ENCODE measurements at regions not wholly inside any gene's neighbourhood (a gene's known extent, or its start where the extent isn't known, plus 50 kb on each side); places are given as distances from the start of the nearest gene placed in this dataset.

- Histone ChIP-seq H3K23ac (ENCODE audit: insufficient read length) (no peak overlapping the region), H3K4me2 (ENCODE audit: insufficient read depth in 1 of 2, low read depth in 2 of 2, low read length in 2 of 2) (no peak overlapping the region)
Observed at GRCh38 chr2:105580216-105580615, 164.5 kb upstream of the NCK2 start.

More at GRCh38 chr2:105580216-105580615, 164.5 kb upstream of the NCK2 start:
- Histone ChIP-seq H3K4ac (replicated peaks; ENCODE audit: insufficient read length, low read depth, low read length) (no peak overlapping the region), H3K9me3 (ENCODE audit: insufficient read depth in 2 of 2, low read depth in 1 of 2, low read length in 1 of 2) (no peaks in the 10 kb centered on the region), H3K4me1 (replicated peaks in 1 of 4; ENCODE audit: control insufficient read depth in 3 of 4, insufficient read depth in 4 of 4, low read length in 3 of 4) (peaks cover 0 to 10% (median 6%) of the 10 kb centered on the region in 4 experiments; a peak in 6 of 7 replicates), H3K27ac (ENCODE audit: low read depth, low read length) (no peak overlapping the region), H2BK5ac (ENCODE audit: low read depth, low read length) (no peak overlapping the region), H2BK12ac (ENCODE audit: low read depth, low read length) (no peak overlapping the region), H4K20me1 (replicated peaks in 1 of 2; ENCODE audit: control insufficient read depth in 1 of 2, insufficient read depth in 2 of 2, low read length in 2 of 2) (no peaks in the 10 kb centered on the region), H2BK120ac (replicated peaks; ENCODE audit: low read depth, low read length) (no peak overlapping the region), H3K79me2 (ENCODE audit: control insufficient read depth in 1 of 2, insufficient read depth in 2 of 2, low read length in 2 of 2) (no peaks in the 10 kb centered on the region), H3K79me1 (ENCODE audit: low read depth, low read length) (no peaks in the 10 kb centered on the region; the same call in 1 of the 2 replicates), H4K5ac (ENCODE audit: insufficient read length, low read depth, low read length) (no peak overlapping the region), H3K27me3 (replicated peaks in 1 of 4; ENCODE audit: control insufficient read depth in 3 of 4, extremely low read depth in 1 of 4, insufficient read depth in 3 of 4, low read length in 3 of 4) (no peaks in the 10 kb centered on the region), H3K4me3 (ENCODE audit: extremely low read depth in 1 of 4, insufficient read depth in 2 of 4, low read depth in 3 of 4, low read length in 4 of 4) (no peak overlapping the region), H2AK5ac (ENCODE audit: low read depth, low read length) (no peak overlapping the region), H3K9ac (replicated peaks in 1 of 4; ENCODE audit: extremely low read depth in 1 of 4, low read depth in 3 of 4, low read length in 3 of 4) (no peak overlapping the region), H2BK20ac (ENCODE audit: low read length) (no peak overlapping the region), H2BK15ac (ENCODE audit: low read length) (no peak overlapping the region), H3K23me2 (ENCODE audit: low read depth, low read length) (no peaks in the 10 kb centered on the region), H4K8ac (ENCODE audit: extremely low read depth, insufficient read depth, low read length) (no peak overlapping the region), H3K14ac (ENCODE audit: insufficient read length) (no peak overlapping the region), H3K18ac (ENCODE audit: extremely low read depth, low read length) (no peak overlapping the region), H3K56ac (replicated peaks; ENCODE audit: insufficient read length, low read depth, low read length) (no peak overlapping the region), H2AFZ (ENCODE audit: low read length) (no peak overlapping the region), H4K91ac (replicated peaks; ENCODE audit: insufficient read length, low read length) (no peak overlapping the region), H3K36me3 (ENCODE audit: control insufficient read depth in 2 of 4, insufficient read depth in 4 of 4, low read length in 3 of 4) (no peaks in the 10 kb centered on the region)
- ChIA-PET CTCF (ENCODE audit: partially characterized antibody) (no interaction called here), POLR2A (ENCODE audit: partially characterized antibody) (no interaction called here)
- no peak for FAIRE-seq
- no peak for TF ChIP-seq KDM4A (IDR thresholded peaks at IDR 0.05; ENCODE audit: low read depth, low read length, severe bottlenecking)
- DNase-seq (ENCODE audit: low read depth in 1 of 2, low spot score in 2 of 2): no peak
- WGBS, 2 experiments (ENCODE audit: extremely low coverage in 1 of 2, insufficient coverage in 1 of 2, insufficient read length in 1 of 2, insufficient replicate concordance in 2 of 2, low coverage in 1 of 2, low lambda C conversion rate in 2 of 2, missing lambda C conversion rate in 1 of 2): 92% methylated on average over 5 of the region's 5 CpGs; no CpG with 5 or more reads in 1 of the 2 experiments
